T-helper 2 cell treated with Interferon-gamma antibody and Interleukin-4, amounts not matched to agents 5 μg/mL and 100 μg/mL, for 36 hours (primary cell): ENCODE measurements at regions not wholly inside any gene's neighbourhood (a gene's known extent, or its start where the extent isn't known, plus 50 kb on each side); places are given as distances from the start of the nearest gene placed in this dataset.

Experiments used
- DNase-seq: peaks from one replicate; pipeline ENCODE4 v3.0.0; 2021; ENCODE audit warnings: low spot score
- H3K27ac Mint-ChIP-seq: one replicate; pipeline ENCODE4 v1.8.0; 2021; ENCODE audit warnings: mild to moderate bottlenecking, mixed read lengths
- H3K27me3 Mint-ChIP-seq: one replicate; pipeline ENCODE4 v1.8.0; 2021; ENCODE audit warnings: low read depth, mixed read lengths
- H3K36me3 Mint-ChIP-seq: one replicate; pipeline ENCODE4 v1.8.0; 2021; ENCODE audit warnings: low read depth, mixed read lengths
- H3K4me1 Mint-ChIP-seq: one replicate; pipeline ENCODE4 v1.8.0; 2021; ENCODE audit warnings: low read depth, mixed read lengths
- H3K4me3 Mint-ChIP-seq: one replicate; pipeline ENCODE4 v1.8.0; 2022; ENCODE audit warnings: mild to moderate bottlenecking, moderate library complexity, mixed read lengths
- H3K9me3 Mint-ChIP-seq: one replicate; pipeline ENCODE4 v1.8.0; 2021; ENCODE audit warnings: mixed read lengths

DNA sequence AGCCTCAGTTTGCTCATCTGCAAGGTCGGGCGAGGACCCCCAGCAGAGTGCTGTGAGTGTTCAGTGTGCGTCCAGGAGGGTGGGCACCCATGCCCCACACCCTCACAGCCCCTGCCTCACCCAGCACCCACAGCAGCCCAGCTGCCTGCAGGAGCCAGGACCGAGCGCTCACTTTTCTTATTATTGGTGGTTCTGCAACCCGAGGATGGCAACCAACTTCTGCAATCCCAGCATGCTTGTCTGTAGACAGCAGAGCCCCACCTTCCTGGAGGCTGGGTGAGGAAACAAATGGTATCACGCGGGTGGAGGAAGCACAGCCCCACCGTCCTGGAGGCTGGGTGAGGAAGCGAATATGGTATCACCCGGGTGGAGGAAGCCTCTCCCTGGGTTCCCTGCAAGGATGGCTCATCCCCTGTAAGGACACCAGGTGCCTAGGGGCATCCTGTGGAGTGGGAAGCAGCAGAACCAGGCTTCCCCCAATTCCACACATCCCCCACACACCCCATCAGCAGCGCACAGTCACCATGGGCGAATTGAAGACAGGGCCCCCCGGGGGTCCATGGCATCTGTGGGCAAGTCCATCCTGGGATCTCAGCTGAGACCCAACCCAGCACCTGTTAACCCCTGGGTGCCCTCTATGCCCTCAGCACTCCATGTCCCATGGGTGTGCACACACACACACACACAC is 220.5 kb upstream of the RAB6C start:
- no peaks in the 10 kb centered on the region for H3K27me3 Mint-ChIP-seq
- H3K9me3 Mint-ChIP-seq: no peaks in the 10 kb centered on the region
- H3K27ac Mint-ChIP-seq: no peak overlapping the region
- no peaks in the 10 kb centered on the region for H3K36me3 Mint-ChIP-seq
- no peaks in the 10 kb centered on the region for H3K4me1 Mint-ChIP-seq
- no peak overlapping the region for H3K4me3 Mint-ChIP-seq
- no peak for DNase-seq

DNA sequence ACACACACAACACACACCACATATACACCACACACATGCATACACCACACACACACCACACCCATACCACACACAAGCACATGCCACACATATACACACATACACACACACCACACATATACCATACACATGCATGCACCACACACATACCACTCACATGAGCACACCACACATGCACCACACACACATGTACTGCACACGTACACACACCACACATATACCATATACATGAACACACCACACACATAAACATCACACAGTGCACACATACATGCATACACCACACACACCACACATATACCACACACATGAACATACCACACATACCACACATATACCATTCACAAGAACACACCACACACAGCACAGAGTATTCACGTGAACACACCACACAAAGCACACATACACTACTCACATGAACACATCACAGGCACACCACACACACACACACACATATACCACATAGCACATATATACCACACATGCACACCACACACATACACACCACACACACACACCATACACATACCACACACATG is 219.9 kb upstream of the RAB6C start:
- Mint-ChIP-seq H3K4me1 (no peaks in the 10 kb centered on the region), H3K9me3 (no peaks in the 10 kb centered on the region), H3K36me3 (no peaks in the 10 kb centered on the region), H3K4me3 (no peak overlapping the region), H3K27ac (no peak overlapping the region), H3K27me3 (no peaks in the 10 kb centered on the region)
- DNase-seq: no peak

DNA sequence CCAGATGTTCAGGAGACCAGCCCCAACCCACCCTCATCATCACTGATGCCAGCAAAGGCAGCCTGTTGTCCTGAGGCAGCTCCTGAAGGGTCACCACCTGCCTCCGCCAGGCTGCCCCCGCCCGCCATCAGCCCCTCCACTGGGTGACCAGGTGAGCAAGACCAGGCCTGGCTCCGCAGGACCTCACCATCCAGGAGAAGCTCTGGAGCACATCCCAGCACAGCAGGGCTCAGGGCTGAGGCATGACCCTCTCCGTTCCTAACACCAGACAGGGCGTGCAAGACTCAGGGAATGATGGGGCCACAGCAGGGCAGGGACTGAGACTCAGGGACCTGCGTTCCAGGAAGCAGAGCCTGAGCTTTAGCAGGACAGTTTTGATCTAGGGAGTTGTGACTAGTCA is 218.8 kb upstream of the RAB6C start:
- no peak for DNase-seq
- Mint-ChIP-seq H3K36me3 (no peaks in the 10 kb centered on the region), H3K4me1 (no peaks in the 10 kb centered on the region), H3K27ac (no peak overlapping the region), H3K27me3 (no peaks in the 10 kb centered on the region), H3K9me3 (no peaks in the 10 kb centered on the region), H3K4me3 (no peak overlapping the region)

DNA sequence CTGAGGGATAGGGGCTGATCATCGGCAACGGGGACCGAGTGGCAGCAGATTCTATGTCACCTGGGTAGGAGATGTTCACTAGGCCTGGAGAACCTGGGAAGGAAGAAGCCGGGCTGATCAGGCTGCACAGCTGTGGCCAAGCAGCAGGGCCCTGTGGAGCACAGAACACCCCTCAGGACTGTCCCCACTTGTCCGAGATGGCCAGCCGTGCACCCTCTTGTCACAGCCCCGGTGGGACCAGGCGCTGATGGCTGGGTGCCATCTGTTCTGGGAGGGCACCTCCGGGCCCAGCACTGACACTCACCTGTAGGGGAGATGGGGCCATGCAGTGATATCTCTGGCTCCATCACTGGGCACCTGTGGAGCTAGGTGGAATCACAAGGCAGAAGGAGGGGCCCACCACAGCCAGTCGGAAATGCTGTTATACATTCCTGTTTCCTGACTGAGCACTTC is 217.9 kb upstream of the RAB6C start:
- Mint-ChIP-seq H3K27ac (no peak overlapping the region), H3K9me3 (no peaks in the 10 kb centered on the region), H3K4me3 (no peak overlapping the region), H3K27me3 (no peaks in the 10 kb centered on the region), H3K36me3 (no peaks in the 10 kb centered on the region), H3K4me1 (no peaks in the 10 kb centered on the region)
- no peak for DNase-seq

DNA sequence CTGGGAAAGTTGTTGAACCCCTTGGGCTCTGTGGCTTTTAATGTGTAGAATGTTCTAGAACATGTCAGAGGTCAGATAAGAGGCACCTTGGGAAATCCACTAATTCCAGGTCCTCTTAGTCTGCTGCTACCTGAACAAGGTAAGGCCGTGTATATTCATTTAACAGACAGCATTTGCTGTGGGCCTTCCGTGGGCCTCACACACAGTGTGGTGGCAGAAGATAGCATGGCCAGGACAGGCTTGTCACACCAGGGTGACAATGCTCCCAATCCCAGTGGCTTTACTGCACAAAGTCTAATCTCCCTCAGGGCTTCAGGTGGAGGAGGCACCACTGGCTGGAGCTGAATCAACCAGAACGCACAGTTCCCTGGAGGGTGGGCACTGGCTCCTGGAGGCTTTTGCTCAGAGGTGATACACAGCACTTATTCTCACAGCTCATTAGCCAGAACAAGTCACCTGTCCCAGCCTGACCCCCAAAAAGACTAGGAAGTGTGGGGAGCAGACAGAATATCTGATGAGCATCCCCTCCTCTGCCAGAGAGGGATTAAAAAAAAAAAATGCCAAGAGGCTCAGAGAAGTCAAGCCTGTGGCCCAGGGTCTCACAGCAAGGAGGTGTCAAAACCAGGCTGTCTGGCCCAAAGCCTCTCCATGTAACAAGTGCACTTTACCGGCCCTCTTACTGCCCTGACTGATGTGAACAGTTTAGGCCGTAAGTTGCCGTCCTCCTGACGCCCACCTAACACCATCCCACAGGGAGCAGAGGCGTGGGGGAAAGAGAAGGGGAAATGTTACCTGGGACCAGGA is 216.9 kb upstream of the RAB6C start:
- DNase-seq: no peak
- H3K9me3 Mint-ChIP-seq: no peaks in the 10 kb centered on the region
- no peaks in the 10 kb centered on the region for H3K27me3 Mint-ChIP-seq
- H3K36me3 Mint-ChIP-seq: no peaks in the 10 kb centered on the region
- no peaks in the 10 kb centered on the region for H3K4me1 Mint-ChIP-seq
- no peak overlapping the region for H3K4me3 Mint-ChIP-seq
- no peak overlapping the region for H3K27ac Mint-ChIP-seq

DNA sequence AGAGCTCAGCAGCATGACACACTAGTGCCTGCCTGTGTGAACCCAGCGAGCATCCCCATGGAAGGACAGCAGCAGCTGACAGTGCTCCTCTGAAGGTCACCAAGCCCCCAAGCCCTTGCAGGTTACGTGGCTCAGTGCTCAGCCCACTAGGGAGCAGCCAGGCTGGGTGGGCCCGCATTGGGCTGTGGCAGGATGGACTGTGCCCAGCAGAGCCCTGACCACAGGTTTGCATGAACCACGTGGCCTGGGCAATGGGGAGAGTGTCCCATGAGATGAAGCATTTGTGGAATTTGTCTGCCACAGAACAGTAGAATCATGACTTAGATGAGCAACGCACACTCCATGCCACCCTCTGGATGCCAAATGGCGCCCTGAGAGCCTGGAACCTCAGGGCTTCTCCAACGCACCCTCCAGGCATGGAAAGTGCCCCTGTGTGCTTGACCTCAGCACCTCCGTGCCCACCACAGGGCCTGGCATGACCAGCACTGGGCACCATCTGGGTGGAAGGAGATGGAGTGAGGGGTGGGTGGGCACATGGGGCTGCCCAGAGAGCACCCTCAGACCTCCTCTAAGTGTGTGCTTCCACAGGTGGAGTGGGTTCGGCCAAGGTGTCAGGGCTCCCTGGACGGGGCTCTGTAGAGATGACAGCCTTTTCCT is 216.1 kb upstream of the RAB6C start:
- DNase-seq: no peak
- no peaks in the 10 kb centered on the region for H3K4me1 Mint-ChIP-seq
- no peaks in the 10 kb centered on the region for H3K9me3 Mint-ChIP-seq
- no peak overlapping the region for H3K27ac Mint-ChIP-seq
- no peak overlapping the region for H3K4me3 Mint-ChIP-seq
- H3K36me3 Mint-ChIP-seq: no peaks in the 10 kb centered on the region
- H3K27me3 Mint-ChIP-seq: no peaks in the 10 kb centered on the region

DNA sequence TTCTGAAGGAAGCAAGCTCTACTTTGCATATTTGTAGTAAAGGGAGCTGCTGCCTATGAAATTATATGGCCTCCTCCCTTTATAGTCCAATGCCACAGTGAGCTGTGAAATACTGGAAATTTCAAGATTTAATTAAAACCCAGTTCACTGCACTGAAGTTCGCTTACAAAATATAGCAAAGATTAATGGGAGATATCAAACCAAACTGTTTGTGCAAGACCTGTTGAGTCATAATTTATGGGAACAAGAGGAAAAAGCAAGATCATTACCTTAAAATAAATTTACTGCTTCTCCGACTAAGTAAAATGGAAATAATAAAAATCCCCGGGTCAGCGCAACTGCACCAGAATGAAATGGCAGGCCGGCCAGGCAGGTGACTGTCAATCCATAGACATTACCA is 215.5 kb upstream of the RAB6C start:
- no peaks in the 10 kb centered on the region for H3K9me3 Mint-ChIP-seq
- no peak for DNase-seq
- no peak overlapping the region for H3K27ac Mint-ChIP-seq
- H3K4me1 Mint-ChIP-seq: no peaks in the 10 kb centered on the region
- no peaks in the 10 kb centered on the region for H3K27me3 Mint-ChIP-seq
- no peaks in the 10 kb centered on the region for H3K36me3 Mint-ChIP-seq
- no peak overlapping the region for H3K4me3 Mint-ChIP-seq

DNA sequence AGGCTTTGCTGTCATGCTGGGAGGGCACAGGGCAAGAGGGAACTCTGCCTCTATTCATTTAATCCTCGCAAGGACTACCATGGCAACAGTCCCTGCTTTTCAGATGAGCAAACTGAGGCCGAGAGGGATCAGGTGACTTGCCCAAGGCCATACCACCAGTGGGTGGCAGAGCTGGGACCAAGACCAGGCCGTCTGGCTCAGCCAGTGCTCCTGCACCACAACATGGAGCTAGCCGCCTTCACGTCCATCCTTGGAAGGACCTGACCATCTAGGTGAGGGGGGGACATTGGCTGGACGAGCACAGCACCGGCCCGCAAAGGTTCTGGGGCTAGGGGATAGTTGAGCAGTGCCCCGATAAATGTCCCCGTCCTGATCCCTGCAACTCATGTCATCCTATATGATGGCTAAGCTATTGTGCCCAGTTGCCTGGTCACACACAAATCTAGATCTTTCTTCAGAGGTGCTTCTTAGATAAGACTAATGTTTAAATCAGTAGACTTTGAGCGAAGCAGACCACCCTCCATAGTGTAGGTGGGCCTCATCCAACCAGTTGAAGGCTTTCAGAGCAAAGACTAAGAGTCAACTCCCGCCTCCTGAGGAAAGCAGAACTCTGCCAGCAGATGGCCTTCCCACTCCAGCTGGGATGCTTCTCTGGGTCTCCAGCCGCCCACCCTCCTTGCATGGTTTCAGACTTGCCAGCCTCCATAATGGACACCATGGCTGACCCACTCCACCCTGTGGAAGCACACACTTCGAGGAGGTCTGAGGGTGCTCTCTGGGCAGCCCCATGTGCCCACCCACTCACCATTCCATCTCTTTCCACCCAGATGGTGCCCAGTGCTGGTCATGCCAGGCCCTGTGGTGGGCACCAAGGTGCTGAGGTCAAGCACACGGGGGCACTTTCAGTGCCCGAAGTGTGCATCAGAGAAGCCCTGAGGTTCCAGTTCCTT is 214.8 kb upstream of the RAB6C start:
- no peaks in the 10 kb centered on the region for H3K9me3 Mint-ChIP-seq
- H3K36me3 Mint-ChIP-seq: no peaks in the 10 kb centered on the region
- no peak overlapping the region for H3K27ac Mint-ChIP-seq
- no peak for DNase-seq
- no peaks in the 10 kb centered on the region for H3K4me1 Mint-ChIP-seq
- H3K27me3 Mint-ChIP-seq: no peaks in the 10 kb centered on the region
- H3K4me3 Mint-ChIP-seq: no peak overlapping the region

DNA sequence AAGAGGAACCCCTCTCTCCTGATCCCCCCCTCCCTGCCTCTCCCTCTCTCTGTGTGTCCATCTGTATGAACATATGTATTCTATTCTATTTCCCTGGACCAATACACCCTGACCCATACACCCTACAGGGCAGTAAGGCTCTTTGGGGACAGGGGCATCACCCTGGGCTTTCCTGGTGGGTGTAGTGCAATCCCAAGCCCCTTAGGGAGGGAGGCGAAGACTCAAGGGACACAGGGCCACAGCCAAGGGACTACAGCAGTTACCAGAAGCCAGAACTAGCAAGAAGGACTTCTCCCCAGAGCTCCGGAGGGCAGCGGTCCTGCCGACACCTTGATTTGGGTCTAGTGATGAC is 214.2 kb upstream of the RAB6C start:
- Mint-ChIP-seq H3K27me3 (no peaks in the 10 kb centered on the region), H3K9me3 (no peaks in the 10 kb centered on the region), H3K36me3 (no peaks in the 10 kb centered on the region), H3K4me3 (no peak overlapping the region), H3K27ac (no peak overlapping the region), H3K4me1 (no peaks in the 10 kb centered on the region)
- DNase-seq: no peak

DNA sequence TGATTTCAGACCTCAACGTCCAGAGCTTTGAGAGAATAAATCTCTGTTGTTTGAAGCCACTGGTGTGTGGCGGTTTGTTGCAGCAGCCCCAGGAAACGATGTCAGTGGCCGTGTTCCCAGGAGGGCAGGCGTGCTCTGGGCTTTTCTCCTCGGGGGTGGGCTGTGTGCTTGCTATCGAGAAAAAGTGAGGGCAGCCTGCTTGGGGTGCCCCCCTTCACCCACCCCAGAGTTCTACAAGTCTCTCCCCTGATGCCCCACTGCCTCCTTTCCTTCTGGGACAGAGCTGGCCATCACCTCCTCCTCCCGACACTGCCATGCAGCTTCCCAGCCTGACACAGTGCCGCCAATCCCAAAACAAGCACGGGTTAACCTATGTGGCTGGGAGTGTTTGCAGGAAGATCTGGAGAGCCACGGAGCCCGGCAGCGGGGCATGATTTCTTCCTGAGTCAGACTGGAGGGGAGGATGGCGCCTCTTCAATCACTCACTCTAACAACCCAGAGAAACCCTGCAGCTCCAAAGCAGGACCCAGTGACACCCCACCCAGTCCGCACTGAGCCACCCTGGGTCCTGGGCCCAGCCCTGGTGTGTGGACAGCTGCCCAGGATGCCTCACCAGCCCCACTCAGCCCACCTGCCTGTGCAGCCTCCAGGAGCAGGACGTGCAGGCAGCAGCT is 213.7 kb upstream of the RAB6C start:
- DNase-seq: no peak
- Mint-ChIP-seq H3K36me3 (no peaks in the 10 kb centered on the region), H3K4me3 (no peak overlapping the region)

DNA sequence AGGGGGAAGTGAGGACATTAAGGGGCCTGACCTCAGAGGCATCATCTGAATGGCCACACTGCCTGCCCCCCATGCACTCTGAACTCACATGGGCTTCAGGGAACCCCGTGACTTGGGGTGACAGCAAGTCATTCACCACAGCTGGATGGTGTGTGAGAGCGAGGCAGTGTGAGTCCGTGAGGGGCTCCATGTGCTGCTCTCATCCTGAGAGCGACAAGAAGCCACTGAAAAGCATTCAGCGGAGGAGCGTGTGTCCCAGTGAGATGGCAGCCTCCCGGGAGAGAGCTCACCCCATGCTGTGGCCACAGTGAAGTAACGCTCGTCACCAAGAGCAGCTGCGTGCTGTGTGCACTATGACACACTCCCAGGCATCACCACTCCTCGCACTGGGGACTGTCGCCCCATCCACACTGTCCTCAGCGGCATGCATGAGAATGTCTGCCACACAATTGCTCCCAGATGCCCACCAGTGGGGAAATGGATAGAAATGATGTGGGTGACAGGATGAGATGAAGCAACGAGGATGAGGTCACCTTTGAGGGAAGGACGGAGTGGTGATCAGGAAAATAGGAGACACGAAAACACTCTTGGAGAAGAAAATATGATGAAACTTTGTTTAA is 213.0 kb upstream of the RAB6C start:
- Mint-ChIP-seq H3K4me3 (no peak overlapping the region), H3K9me3 (no peaks in the 10 kb centered on the region), H3K36me3 (no peaks in the 10 kb centered on the region), H3K27ac (no peak overlapping the region), H3K4me1 (no peaks in the 10 kb centered on the region), H3K27me3 (no peaks in the 10 kb centered on the region)
- no peak for DNase-seq

More for the DNA sequence above, 213.7 kb upstream of the RAB6C start:
- no peak overlapping the region for H3K27ac Mint-ChIP-seq
- H3K4me1 Mint-ChIP-seq: no peaks in the 10 kb centered on the region
- no peaks in the 10 kb centered on the region for H3K9me3 Mint-ChIP-seq
- H3K27me3 Mint-ChIP-seq: no peaks in the 10 kb centered on the region

DNA sequence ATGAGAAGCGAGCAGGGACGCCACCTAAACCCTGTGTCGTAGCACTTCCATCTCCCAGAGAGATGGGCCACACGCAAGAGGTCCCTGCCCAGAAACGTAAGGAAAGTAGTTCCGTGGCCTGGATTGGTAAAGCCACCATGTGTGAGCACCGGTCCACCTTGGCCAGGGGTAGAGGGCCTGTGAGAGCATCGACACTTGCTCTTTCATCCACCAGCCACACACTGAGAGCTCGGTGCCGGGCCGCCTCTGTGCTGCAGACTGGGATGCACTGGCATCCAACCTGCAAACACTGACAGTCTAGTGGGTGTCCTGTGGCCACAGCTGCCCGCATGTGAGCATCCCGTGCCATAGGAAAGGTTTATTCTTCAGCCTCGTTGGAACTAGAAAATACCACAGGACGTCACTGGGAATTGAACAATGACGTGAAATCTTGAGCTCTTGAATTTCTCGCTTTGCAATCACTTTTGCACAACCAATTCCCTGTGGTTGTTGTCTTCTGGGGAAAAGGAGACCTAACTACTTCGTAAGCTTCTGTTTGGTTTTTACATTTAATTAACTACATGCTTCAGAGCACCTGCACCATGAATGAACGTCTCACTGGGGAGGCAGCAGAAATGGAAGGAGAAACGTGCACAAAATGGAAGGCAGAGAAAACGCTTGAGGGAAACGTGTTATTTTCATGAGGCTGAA is 212.0 kb upstream of the RAB6C start:
- Mint-ChIP-seq H3K4me1 (no peaks in the 10 kb centered on the region), H3K4me3 (no peak overlapping the region), H3K27me3 (no peaks in the 10 kb centered on the region), H3K27ac (no peak overlapping the region), H3K36me3 (no peaks in the 10 kb centered on the region), H3K9me3 (no peaks in the 10 kb centered on the region)
- DNase-seq: no peak
